PFSK-1 (cell line): ENCODE measurements at regions not wholly inside any gene's neighbourhood (a gene's known extent, or its start where the extent isn't known, plus 50 kb on each side); places are given as distances from the start of the nearest gene placed in this dataset.

Experiments
- FOXP2 ChIP-seq: optimal IDR thresholded peaks from 2 replicates; pipeline ENCODE3; 2011; ENCODE audit warnings: borderline replicate concordance, control low read depth, inconsistent platforms; ENCODE audit not compliant: insufficient read depth; ENCODE audit errors: extremely low read length, extremely low read depth
- POLR2AphosphoS5 ChIP-seq: IDR thresholded peaks from 2 replicates; pipeline ENCODE4 v1.6.1; 2012; ENCODE audit warnings: low read depth, mild to moderate bottlenecking, control low read depth, low read length, moderate library complexity
- REST ChIP-seq, 2 experiments: IDR thresholded peaks; 2 replicates each; pipeline versions ENCODE4 v1.6.1 to v1.8.0; 2011 to 2012; ENCODE audit warnings: low read depth in 2 of 2, low read length in 2 of 2, control low read depth in 1 of 2, inconsistent platforms in 1 of 2, mild to moderate bottlenecking in 1 of 2, moderate library complexity in 1 of 2; ENCODE audit not compliant: insufficient read depth in 1 of 2
- SIN3A ChIP-seq: IDR thresholded peaks from 2 replicates; pipeline ENCODE4 v1.6.1; 2012; ENCODE audit warnings: mild to moderate bottlenecking, low read length, moderate library complexity, borderline replicate concordance; ENCODE audit not compliant: insufficient read depth
- TAF1 ChIP-seq: IDR thresholded peaks from 2 replicates; pipeline ENCODE4 v1.6.1; 2012; ENCODE audit warnings: low read length, control low read depth, borderline replicate concordance; ENCODE audit not compliant: insufficient read depth

- TF ChIP-seq POLR2AphosphoS5 (no peak), TAF1 (no peak), FOXP2 (no peak), SIN3A (no peak), REST (IDR thresholded peaks at IDR 0.05; ENCODE audit: insufficient read depth in 1 of 2, low read depth in 2 of 2, low read length in 2 of 2) (no peak)
These were observed 1000.3 kb upstream of the RAG2 start for GRCh38 chr11:37598381-37598780.
